GM18498 (cell line): ENCODE measurements at regions not wholly inside any gene's neighbourhood (a gene's known extent, or its start where the extent isn't known, plus 50 kb on each side); places are given as distances from the start of the nearest gene placed in this dataset.

Source experiments
- ATAC-seq: cut with Tn5 transposase; IDR thresholded peaks from one replicate; pipeline ENCODE4 v1.9.1; 2021; ENCODE audit warnings: mild to moderate bottlenecking, moderate library complexity; ENCODE audit not compliant: unreplicated experiment

- no peak for ATAC-seq
Measured at GRCh38 chr2:12161085-12161484, 414.7 kb downstream of the LPIN1 start.

GRCh38 chr2:12162269-12163247 lies 416.1 kb downstream of the LPIN1 start:
- no peak for ATAC-seq

- no peak for ATAC-seq
Measured at GRCh38 chr2:12163866-12164265, 417.4 kb downstream of the LPIN1 start.

- ATAC-seq, result no peak
Measured at GRCh38 chr2:12164689-12165088, 418.3 kb downstream of the LPIN1 start.

GRCh38 chr2:12167525-12168317 lies 421.3 kb downstream of the LPIN1 start:
- ATAC-seq, result no peak

- no peak for ATAC-seq
Measured at GRCh38 chr2:12168354-12168753, 421.9 kb downstream of the LPIN1 start.

- ATAC-seq, result no peak
Measured at GRCh38 chr2:12168791-12169388, 422.5 kb downstream of the LPIN1 start.

- no peak for ATAC-seq
Measured at GRCh38 chr2:12169721-12170120, 423.3 kb downstream of the LPIN1 start.

GRCh38 chr2:12170121-12170520 lies 423.7 kb downstream of the LPIN1 start:
- no peak for ATAC-seq

- no peak for ATAC-seq
Measured at GRCh38 chr2:12173271-12173942, 427.0 kb downstream of the LPIN1 start.

GRCh38 chr2:12173943-12174340 lies 427.5 kb downstream of the LPIN1 start:
- no peak for ATAC-seq

- ATAC-seq, result no peak
Measured at GRCh38 chr2:12175323-12175722, 428.9 kb downstream of the LPIN1 start.

GRCh38 chr2:12176623-12177454 lies 430.4 kb downstream of the LPIN1 start:
- peak; percentile 86 for ATAC-seq

GRCh38 chr2:12177455-12178288 lies 431.2 kb downstream of the LPIN1 start:
- ATAC-seq, result peak; percentile 57

GRCh38 chr2:12178289-12179080 lies 432.1 kb downstream of the LPIN1 start:
- ATAC-seq, result no peak

- no peak for ATAC-seq
Measured at GRCh38 chr2:12180031-12180430, 433.6 kb downstream of the LPIN1 start.

- no peak for ATAC-seq
Measured at GRCh38 chr2:12183032-12183645, 436.7 kb downstream of the LPIN1 start.

- ATAC-seq, result no peak
Measured at GRCh38 chr2:12192762-12193161, 446.3 kb downstream of the LPIN1 start.
